ENCODE measurements at regions not wholly inside any gene's neighbourhood (a gene's known extent, or its start where the extent isn't known, plus 50 kb on each side); places are given as distances from the start of the nearest gene placed in this dataset.

DNA sequence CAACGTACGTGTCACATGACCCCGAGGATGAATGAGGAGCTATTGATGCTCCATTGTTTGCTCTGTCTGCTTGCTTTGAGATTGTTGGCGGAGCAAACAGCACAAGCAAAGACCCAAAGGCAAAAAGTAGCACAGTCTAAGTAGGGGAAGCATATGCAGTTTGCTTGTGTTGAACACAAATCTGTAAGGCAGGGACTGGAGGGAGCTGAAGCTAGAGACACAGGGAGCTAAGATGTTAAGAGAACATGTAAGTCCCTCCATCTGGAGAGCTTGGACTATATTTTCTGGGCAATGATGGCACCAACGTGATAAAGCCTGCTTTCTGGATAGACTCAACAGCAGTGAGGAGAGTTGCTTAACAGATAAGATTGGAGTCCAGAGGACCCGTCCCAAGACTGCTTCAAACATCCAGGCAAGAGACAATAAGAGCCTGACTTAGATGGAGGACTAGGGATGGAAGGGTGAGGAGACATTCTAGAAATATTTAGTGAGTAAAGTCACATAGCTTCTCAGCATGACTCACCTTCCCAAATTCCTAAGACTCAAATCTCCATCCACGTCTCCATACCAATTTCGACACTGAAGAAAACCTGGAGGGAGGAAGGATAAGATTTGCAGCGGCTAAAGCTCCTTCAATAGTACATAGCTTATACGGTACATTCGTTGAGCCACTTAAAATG is 88.1 kb upstream of the KLF7 start:
- no peak overlapping the region for H3K4me3 ChIP-seq (ENCODE audit: low read length)
- DNase-seq (ENCODE audit: low read depth) = peak; percentile 98
- TF ChIP-seq CTCF (conservative IDR thresholded peaks at IDR 0.05; ENCODE audit: low read length) = no peak

DNA sequence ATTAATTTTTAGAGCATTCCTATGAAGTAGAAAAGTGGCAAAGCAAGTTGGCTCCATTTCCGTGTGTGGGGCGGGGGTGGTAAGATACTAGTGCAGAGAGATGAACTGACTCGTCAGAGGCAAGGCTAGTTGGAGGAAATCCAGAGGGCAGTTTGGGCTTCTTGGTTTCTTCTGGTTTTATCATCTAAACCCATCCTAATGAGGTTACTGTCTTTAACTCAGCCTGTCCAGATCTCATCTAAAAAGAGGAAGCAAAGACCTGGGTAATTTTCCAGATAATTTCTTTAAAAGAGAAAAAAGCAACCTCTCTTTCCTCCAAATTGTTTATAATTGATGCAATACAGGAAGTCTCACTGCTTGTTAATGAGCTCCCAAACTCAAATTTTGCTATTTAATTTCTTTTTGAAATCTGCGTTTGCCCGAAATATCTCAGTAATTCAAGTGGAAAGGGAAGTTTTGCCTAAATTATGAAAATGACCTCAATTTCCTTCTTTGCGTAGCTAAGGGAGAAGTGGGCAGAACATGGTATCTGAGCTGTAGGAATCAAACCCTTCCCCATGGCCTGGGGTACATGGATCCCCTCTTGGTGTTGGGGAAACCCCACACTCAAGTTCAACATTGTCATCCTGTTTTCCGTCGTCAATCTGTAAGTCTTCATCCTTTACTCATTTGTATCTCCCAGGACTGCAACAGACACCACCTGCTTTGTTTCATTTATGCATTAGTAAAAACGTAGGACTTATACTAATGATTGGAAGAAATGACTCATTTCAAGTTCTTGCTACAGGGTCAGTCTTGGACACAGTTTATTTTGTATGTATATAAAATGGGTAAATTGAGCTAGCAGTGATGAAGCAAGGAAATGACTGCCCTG is 89.1 kb upstream of the KLF7 start:
- peak overlapping the region; percentile 28 for H3K4me3 ChIP-seq (ENCODE audit: low read length)
- TF ChIP-seq CTCF (conservative IDR thresholded peaks at IDR 0.05; ENCODE audit: low read length) = no peak
- peak; percentile 79 for DNase-seq (ENCODE audit: low read depth)

GRCh38 chr2:207255565-207256470 is 90.1 kb upstream of the KLF7 start:
- no peak for TF ChIP-seq CTCF (conservative IDR thresholded peaks at IDR 0.05; ENCODE audit: low read length)
- no peak overlapping the region for H3K4me3 ChIP-seq (ENCODE audit: low read length)
- DNase-seq (ENCODE audit: low read depth) = no peak

GRCh38 chr2:207256476-207257207 is 90.9 kb upstream of the KLF7 start:
- no peak overlapping the region for H3K4me3 ChIP-seq (ENCODE audit: low read length)
- peak; percentile 61 for DNase-seq (ENCODE audit: low read depth)
- no peak for TF ChIP-seq CTCF (conservative IDR thresholded peaks at IDR 0.05; ENCODE audit: low read length)

- DNase-seq (ENCODE audit: low read depth) = no peak
- no peak for TF ChIP-seq CTCF (conservative IDR thresholded peaks at IDR 0.05; ENCODE audit: low read length)
Measured at GRCh38 chr2:207257251-207258250, 91.8 kb upstream of the KLF7 start.

More at GRCh38 chr2:207257251-207258250, 91.8 kb upstream of the KLF7 start:
- H3K4me3 ChIP-seq (ENCODE audit: low read length) = peak overlapping the region; percentile 0
